Epidermal melanocyte (primary cell): ENCODE measurements at regions not wholly inside any gene's neighbourhood (a gene's known extent, or its start where the extent isn't known, plus 50 kb on each side); places are given as distances from the start of the nearest gene placed in this dataset.

Source experiments
- DNase-seq: peaks from one replicate; pipeline ENCODE4 v3.0.0; 2011; ENCODE audit warnings: low spot score; ENCODE audit not compliant: insufficient read length

DNA sequence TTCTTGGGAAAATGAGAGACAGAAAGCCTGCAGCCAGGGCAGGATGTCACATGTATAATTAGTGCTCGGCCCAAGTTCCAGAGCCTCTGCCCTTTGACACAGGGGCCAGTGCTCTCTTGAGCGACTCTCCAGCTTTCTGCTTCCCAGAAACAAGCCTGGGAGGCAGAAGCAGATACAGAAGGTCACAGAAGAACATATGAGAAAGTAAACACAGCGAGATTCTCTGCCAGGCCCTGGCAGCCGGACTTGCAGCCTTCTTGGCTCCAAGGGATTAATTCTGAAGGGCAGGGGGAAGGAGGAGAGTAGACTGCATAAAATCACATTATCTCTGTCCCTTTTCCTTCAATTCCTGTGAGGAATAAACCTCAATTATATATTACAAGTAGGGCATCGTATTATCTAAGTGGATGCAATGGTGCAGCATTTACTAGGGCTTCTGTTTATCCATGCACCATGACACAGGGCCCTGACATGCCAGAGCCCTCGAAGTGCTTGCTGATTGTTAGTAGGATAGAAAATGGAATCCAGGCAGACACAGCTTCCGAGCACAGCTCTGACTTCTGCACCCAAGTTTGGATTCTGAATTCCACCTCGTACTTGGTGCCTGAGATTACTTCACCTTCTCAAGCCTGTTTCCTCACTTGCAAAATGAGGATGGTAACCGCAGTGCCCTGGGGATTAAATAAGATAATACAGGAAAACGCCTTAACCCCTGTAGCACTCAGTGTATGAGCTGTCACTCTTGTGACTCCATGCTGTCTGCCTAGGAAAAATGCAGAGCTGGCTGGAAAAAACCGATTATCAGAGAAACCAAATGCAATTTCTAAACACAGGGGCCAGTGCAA lies 536.5 kb downstream of the TNS3 start:
- no peak for DNase-seq

- no peak for DNase-seq
These were observed 537.3 kb downstream of the TNS3 start for GRCh38 chr7:47044625-47045024.

DNA sequence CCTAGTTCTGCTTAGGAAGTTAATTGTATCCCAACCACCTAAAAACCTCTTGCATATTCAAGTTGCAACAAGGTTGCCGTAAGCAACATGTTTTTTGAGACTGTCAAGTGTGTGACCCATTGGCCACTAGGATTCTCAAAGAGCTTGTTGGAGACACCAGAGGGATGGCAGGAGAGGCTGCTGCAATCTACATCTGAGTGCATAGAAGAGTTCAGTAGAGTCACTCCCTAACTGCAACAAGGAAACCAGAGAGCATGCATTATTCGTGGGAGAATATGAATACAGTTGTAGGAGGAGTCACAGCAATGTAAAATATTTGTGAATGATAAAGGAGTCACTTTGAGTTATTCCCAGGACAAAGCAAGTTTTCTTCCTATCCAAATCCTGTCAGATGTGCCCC lies 538.6 kb downstream of the TNS3 start:
- DNase-seq, result no peak

- DNase-seq, result no peak
These were observed 539.2 kb downstream of the TNS3 start for GRCh38 chr7:47042669-47043068.

GRCh38 chr7:47040795-47041347 lies 541.0 kb downstream of the TNS3 start:
- DNase-seq, result no peak

DNA sequence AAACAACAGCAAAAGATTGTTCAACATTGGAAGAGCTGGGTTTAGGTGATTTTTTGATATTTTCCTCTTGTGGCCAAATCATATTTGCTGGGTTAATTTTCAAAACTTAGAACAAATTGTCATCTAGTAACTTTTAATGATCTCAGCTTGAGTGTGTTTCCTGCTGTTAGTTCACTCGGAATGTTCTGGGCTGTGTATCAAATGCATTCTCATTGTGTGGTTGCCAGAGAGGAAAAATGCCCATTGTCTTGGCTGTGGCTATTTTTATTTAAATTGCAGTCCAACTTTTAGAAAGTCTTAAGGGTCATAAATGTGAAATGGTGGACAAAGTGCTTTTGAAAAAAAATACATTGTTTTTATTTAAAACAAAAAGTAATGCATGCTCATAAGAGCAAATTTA lies 542.0 kb downstream of the TNS3 start:
- DNase-seq, result no peak

DNA sequence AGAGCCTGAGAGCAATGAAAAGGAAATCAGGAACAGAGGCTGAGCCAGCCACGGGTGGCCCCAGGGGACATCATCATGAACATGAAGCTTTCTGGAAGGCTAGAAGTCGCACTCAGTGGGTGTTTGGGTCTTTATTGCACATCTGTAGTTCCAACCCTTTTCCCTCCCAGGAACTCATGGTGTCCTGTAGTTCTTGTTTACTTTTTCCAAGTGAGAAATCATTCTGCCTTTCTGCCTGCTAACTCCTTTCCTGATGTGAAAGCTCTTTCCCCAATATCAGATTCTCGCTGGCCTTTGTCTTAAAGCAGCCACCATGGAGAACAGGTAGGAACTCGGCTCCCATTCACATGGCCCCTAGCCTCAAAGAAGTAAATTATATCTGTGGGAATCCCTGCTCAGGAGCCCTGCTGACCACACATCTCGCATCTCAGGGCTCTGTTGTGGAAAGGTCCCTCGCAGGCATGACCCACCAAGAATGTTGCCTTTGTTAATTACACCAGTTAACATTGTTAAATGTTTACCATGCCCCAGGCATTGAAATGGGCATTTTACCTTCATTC lies 542.7 kb downstream of the TNS3 start:
- no peak for DNase-seq

- DNase-seq, result no peak
These were observed 543.3 kb downstream of the TNS3 start for GRCh38 chr7:47038621-47039020.

DNA sequence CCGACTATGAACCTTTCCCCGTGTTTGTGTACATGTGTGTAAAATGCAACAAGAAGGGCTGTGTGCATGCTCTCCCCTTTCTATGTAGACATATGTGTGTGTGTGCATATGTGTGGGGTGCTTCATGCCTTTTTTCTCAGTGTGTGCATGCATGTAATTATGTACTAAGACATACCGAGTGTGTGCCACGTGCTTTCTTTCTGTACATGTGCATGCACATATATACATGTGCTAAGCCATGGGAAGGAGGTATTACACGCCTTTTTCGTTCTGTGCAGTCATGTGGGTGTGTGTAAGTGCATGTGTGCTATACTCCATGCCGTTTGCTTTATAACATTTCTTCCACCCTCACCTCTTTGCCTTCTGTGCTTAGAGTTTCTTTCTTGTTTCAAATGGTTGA lies 544.3 kb downstream of the TNS3 start:
- no peak for DNase-seq

- DNase-seq, result no peak
These were observed 545.0 kb downstream of the TNS3 start for GRCh38 chr7:47036909-47037308.

- no peak for DNase-seq
These were observed 546.4 kb downstream of the TNS3 start for GRCh38 chr7:47035522-47035921.

GRCh38 chr7:47034180-47034579 lies 547.7 kb downstream of the TNS3 start:
- no peak for DNase-seq

DNA sequence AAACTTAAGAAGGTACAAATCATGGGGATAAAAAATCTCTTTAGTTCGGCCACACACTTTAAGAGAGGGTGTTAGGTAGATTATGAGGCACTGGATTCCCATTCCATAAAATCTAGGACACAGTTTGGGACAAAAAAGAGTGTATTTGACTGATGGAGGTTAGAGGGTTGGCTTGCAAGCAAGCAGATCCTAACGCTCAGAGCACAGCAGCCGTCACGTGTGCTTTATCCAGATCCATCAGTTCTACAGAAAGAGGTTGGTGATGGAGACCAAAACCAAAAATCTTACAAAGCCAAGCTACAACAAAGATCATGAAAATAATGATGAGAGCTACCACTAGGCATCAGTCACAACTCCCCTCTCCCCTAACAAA lies 549.4 kb downstream of the TNS3 start:
- no peak for DNase-seq

DNA sequence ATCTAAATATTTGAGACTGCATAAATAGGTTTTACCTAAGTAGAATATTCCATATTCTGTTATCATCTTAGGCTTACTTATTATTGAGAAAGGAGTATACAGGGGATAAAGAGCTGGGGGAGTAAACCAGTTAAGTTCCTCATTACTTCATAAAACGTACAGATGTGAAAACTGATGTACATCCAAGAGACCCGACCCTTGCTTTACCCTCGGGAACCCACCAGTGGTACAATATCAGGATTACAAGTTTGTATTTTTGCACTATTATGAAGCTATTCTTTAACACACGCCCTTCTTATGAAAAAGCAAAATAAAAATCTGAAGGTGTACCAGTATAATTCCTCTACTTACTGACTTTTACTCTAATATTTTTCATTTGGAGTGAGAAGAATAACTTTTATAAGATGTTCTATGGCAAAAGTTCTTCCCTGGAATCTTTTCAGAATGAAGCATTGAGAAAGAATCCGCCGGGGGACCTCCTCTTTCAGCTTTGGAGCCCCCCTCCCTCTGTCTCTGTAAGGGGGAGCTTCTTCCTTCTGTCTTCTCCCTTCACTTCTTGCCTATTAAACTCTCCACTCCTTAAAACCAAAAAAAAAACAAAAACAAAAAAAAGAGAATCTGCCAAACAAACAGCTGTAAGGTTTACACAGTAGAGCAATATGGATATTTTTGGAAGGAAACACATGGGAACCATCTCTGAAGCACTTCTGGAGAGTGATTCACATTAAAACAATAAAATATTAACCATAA lies 550.0 kb downstream of the TNS3 start:
- no peak for DNase-seq

- no peak for DNase-seq
These were observed 553.6 kb downstream of the TNS3 start for GRCh38 chr7:47028284-47028683.

GRCh38 chr7:47027695-47028240 lies 554.1 kb downstream of the TNS3 start:
- no peak for DNase-seq

GRCh38 chr7:47026780-47027361 lies 555.0 kb downstream of the TNS3 start:
- DNase-seq, result no peak

- DNase-seq, result no peak
These were observed 556.9 kb downstream of the TNS3 start for GRCh38 chr7:47024991-47025390.

- no peak for DNase-seq
These were observed 573.5 kb downstream of the TNS3 start for GRCh38 chr7:47008461-47008860.

- no peak for DNase-seq
These were observed 574.4 kb downstream of the TNS3 start for GRCh38 chr7:47007471-47007870.

GRCh38 chr7:47000561-47000960 lies 581.4 kb downstream of the TNS3 start:
- DNase-seq, result no peak

DNA sequence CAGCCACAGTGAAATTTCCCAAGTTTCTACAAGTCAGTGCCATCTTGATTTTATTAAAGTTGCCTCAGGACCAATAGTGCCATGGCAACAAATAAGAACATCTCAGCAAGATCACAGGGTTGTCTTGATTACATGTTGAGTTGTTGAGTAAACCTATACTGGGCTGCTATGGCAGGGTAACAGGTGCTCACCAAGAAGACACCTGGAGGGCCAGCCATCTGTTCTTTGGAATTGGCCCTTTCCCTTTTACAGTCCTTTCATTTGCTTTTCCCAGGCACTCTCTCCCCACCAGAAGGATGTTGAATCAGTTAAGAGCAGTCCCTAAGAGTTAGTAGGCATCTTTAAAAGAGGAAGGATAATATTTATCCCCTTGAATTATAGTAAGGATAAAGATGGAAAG lies 582.0 kb downstream of the TNS3 start:
- DNase-seq, result no peak
